Sigmoid colon (tissue), 6 donors: ENCODE measurements at regions not wholly inside any gene's neighbourhood (a gene's known extent, or its start where the extent isn't known, plus 50 kb on each side); places are given as distances from the start of the nearest gene placed in this dataset.

Experiments
- DNase-seq: peaks from one replicate; pipeline ENCODE4 v3.0.0-alpha.2; 2019
- H3K27ac ChIP-seq, 4 donors: fragments of 200-600 bp; sonication (generic); one replicate each; pipeline ENCODE4 v1.5.1; 2016 to 2019; ENCODE audit warnings: mild to moderate bottlenecking in 1 of 4
- H3K27me3 ChIP-seq, 3 donors: fragments of 200-600 bp; sonication (generic); one replicate each; pipeline ENCODE4 v1.5.1; 2019; ENCODE audit warnings: mild to moderate bottlenecking in 1 of 3
- H3K36me3 ChIP-seq, 4 donors: fragments of 200-600 bp; sonication (generic); one replicate each; pipeline ENCODE4 v1.5.1; 2016 to 2019
- H3K4me1 ChIP-seq, 4 donors: fragments of 200-600 bp; sonication (generic); one replicate each; pipeline ENCODE4 v1.5.1; 2017 to 2019
- H3K4me3 ChIP-seq, 4 donors: fragments of 200-600 bp; sonication (generic); one replicate each; pipeline ENCODE4 v1.5.1; 2017 to 2019; ENCODE audit warnings: mild to moderate bottlenecking in 2 of 4, moderate library complexity in 1 of 4
- H3K9me3 ChIP-seq, 4 donors: fragments of 200-600 bp in 3 of 4; sonication (generic) in 3 of 4; one replicate each; pipeline versions ENCODE4 v1.5.1 to v1.6.1; 2013 to 2019
- EP300 ChIP-seq, 4 donors: sonication (generic); formaldehyde crosslinking; IDR thresholded peaks; one replicate each; pipeline ENCODE4 v1.6.1; 2017; ENCODE audit warnings: antibody characterized with exemption in 4 of 4
- POLR2A ChIP-seq, 2 donors: fragments of 450-650 bp; IDR thresholded peaks; one replicate each; pipeline ENCODE4 v1.6.1; 2016; ENCODE audit warnings: antibody characterized with exemption in 2 of 2, mild to moderate bottlenecking in 2 of 2, moderate library complexity in 2 of 2
- POLR2AphosphoS5 ChIP-seq, 4 donors: sonication (generic); formaldehyde crosslinking; IDR thresholded peaks; one replicate each; pipeline ENCODE4 v1.6.1; 2017; ENCODE audit warnings: antibody characterized with exemption in 4 of 4
- WGBS, 2 donors: extraction: QIAGEN DNeasy Blood & Tissue Kit; methylation state at CpG; one replicate each; pipeline ENCODE4 v1.1.7; 2013; 5-methylcytosine and 5-hydroxymethylcytosine counted together
- intact Hi-C: fragments of 100-400 bp; cut with DNase I; formaldehyde crosslinking; loops from one replicate; pipeline ENCODE4 v1.15.1; 2023
- TF ChIP-seq, protein P1 (sequence below), 4 experiments: fragments of 450-650 bp in 3 of 4; fragments of 200-600 bp in 1 of 4; IDR thresholded peaks; one replicate each; pipeline ENCODE4 v1.5.1; 2016 to 2019; ENCODE audit warnings: antibody characterized with exemption in 4 of 4, mild to moderate bottlenecking in 3 of 4, moderate library complexity in 2 of 4
- donor health status: healthy with polysubstance abuse.
- donor health status: healthy.

DNA sequence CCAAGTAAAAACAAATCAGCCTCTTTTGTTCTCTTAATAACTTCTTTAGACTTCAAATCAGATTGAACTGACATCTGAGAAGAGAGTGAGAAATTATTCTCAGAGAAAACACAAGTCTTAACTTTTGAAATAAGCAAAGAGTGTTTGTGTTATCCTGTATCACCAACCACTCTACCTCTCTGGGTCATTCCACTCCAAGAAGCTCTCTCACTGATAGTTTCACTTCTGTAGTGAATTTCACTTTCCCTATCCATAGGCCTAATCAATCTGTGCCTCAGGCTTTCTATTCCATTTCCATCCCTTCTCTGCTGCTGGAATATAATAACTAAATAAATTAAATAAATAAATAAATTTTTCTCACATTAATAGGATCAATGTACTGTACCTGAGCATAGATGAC lies 235.0 kb downstream of the HTR1B start:
- Histone ChIP-seq H3K9me3 (no peaks in the 10 kb centered on the region), H3K27ac (no peak overlapping the region), H3K4me3 (no peak overlapping the region), H3K36me3 (no peaks in the 10 kb centered on the region), H3K4me1 (no peaks in the 10 kb centered on the region), H3K27me3 (no peaks in the 10 kb centered on the region)
- TF ChIP-seq, protein P1, sequence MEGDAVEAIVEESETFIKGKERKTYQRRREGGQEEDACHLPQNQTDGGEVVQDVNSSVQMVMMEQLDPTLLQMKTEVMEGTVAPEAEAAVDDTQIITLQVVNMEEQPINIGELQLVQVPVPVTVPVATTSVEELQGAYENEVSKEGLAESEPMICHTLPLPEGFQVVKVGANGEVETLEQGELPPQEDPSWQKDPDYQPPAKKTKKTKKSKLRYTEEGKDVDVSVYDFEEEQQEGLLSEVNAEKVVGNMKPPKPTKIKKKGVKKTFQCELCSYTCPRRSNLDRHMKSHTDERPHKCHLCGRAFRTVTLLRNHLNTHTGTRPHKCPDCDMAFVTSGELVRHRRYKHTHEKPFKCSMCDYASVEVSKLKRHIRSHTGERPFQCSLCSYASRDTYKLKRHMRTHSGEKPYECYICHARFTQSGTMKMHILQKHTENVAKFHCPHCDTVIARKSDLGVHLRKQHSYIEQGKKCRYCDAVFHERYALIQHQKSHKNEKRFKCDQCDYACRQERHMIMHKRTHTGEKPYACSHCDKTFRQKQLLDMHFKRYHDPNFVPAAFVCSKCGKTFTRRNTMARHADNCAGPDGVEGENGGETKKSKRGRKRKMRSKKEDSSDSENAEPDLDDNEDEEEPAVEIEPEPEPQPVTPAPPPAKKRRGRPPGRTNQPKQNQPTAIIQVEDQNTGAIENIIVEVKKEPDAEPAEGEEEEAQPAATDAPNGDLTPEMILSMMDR (IDR thresholded peaks at IDR 0.05) = no peak
- TF ChIP-seq EP300 (IDR thresholded peaks at IDR 0.05) (no peak), POLR2A (IDR thresholded peaks at IDR 0.05) (no peak), POLR2AphosphoS5 (IDR thresholded peaks at IDR 0.05) (no peak)
- no peak for DNase-seq
- intact Hi-C loops = no loop called here

DNA sequence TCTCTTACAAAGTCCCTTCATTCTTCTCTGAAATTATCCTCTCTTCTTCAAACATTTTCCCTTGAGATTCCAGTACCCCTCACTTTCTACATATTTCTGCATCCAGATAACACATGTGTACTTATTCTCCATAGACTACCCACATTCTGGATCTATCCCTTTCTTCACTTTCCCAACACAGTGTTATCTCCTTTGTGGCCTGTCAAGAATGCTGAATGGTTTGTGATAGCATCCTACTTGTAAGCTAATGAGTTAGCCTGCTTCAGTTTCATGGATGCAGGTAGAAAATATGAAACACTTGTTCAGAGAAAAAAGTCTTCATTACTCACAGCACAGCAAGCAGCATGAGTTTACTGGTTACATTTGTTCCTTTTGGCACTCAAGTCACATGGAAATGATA lies 245.4 kb downstream of the HTR1B start:
- H3K4me3 ChIP-seq = no peak overlapping the region
- TF ChIP-seq POLR2AphosphoS5 (IDR thresholded peaks at IDR 0.05) = no peak
- TF ChIP-seq, protein P1 (IDR thresholded peaks at IDR 0.05) = no peak
- no peak for TF ChIP-seq EP300 (IDR thresholded peaks at IDR 0.05)
- no peak for TF ChIP-seq POLR2A (IDR thresholded peaks at IDR 0.05)
- H3K27me3 ChIP-seq = no peaks in the 10 kb centered on the region
- DNase-seq = no peak
- H3K4me1 ChIP-seq = no peaks in the 10 kb centered on the region
- H3K9me3 ChIP-seq = peaks cover 0 to 7% (median 0%) of the 10 kb centered on the region in 4 donors
- H3K36me3 ChIP-seq = no peaks in the 10 kb centered on the region
- intact Hi-C loops = no loop called here
- H3K27ac ChIP-seq = no peak overlapping the region

- H3K9me3 ChIP-seq = no peaks in the 10 kb centered on the region
- intact Hi-C loops = no loop called here
- H3K4me3 ChIP-seq = no peak overlapping the region
- no peak for DNase-seq
- H3K4me1 ChIP-seq = no peaks in the 10 kb centered on the region
- H3K27me3 ChIP-seq = no peaks in the 10 kb centered on the region
- H3K36me3 ChIP-seq = no peaks in the 10 kb centered on the region
- no peak overlapping the region for H3K27ac ChIP-seq
- TF ChIP-seq, protein P1 (IDR thresholded peaks at IDR 0.05) = no peak
- no peak for TF ChIP-seq POLR2AphosphoS5 (IDR thresholded peaks at IDR 0.05)
- no peak for TF ChIP-seq EP300 (IDR thresholded peaks at IDR 0.05)
- no peak for TF ChIP-seq POLR2A (IDR thresholded peaks at IDR 0.05)
These were observed 257.4 kb downstream of the HTR1B start for GRCh38 chr6:77205936-77206335.

DNA sequence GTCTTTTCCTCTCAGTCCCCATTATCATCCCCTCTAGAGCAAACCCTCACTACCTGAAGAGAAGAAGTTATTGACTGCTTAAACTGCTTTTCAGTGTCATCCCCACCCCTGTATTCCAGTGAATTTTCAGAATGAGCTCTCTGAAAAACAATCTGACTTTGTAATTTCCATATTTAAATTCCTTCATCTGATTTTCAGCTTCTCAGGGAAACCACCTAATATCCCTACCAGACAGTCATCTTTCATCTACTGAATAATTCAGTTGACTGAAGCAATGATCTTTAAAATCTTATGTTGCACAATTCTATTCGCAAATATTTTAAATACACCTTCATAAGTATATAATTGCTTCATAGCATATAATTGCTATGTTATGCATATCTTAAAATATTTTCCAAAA lies 258.7 kb downstream of the HTR1B start:
- intact Hi-C loops = no loop called here
- no peaks in the 10 kb centered on the region for H3K27me3 ChIP-seq
- TF ChIP-seq POLR2AphosphoS5 (IDR thresholded peaks at IDR 0.05) = no peak
- TF ChIP-seq EP300 (IDR thresholded peaks at IDR 0.05) = no peak
- TF ChIP-seq, protein P1 (IDR thresholded peaks at IDR 0.05) = no peak
- no peak for TF ChIP-seq POLR2A (IDR thresholded peaks at IDR 0.05)
- no peak overlapping the region for H3K4me3 ChIP-seq
- H3K36me3 ChIP-seq = no peaks in the 10 kb centered on the region
- H3K9me3 ChIP-seq = no peaks in the 10 kb centered on the region
- no peak overlapping the region for H3K27ac ChIP-seq
- H3K4me1 ChIP-seq = no peaks in the 10 kb centered on the region
- 87 to 93% methylated on average over 1 of the region's 1 CpG for WGBS, 2 donors
- DNase-seq = no peak

GRCh38 chr6:77183447-77183846 lies 279.8 kb downstream of the HTR1B start:
- Histone ChIP-seq H3K4me3 (no peak overlapping the region), H3K36me3 (no peaks in the 10 kb centered on the region), H3K4me1 (no peaks in the 10 kb centered on the region), H3K27ac (no peak overlapping the region), H3K9me3 (peaks cover 0 to 3% (median 0%) of the 10 kb centered on the region in 4 donors), H3K27me3 (no peaks in the 10 kb centered on the region)
- intact Hi-C loops = no loop called here
- TF ChIP-seq POLR2AphosphoS5 (IDR thresholded peaks at IDR 0.05) = no peak
- no peak for TF ChIP-seq POLR2A (IDR thresholded peaks at IDR 0.05)
- TF ChIP-seq, protein P1 (IDR thresholded peaks at IDR 0.05) = no peak
- no peak for TF ChIP-seq EP300 (IDR thresholded peaks at IDR 0.05)
- WGBS, 2 donors = 87 to 91% methylated on average over 3 of the region's 3 CpGs
- DNase-seq = no peak
